Bronchial epithelial cell (primary cell): ENCODE measurements at regions not wholly inside any gene's neighbourhood (a gene's known extent, or its start where the extent isn't known, plus 50 kb on each side); places are given as distances from the start of the nearest gene placed in this dataset.

Experiments
- DNase-seq: peaks from one replicate; pipeline ENCODE4 v3.0.0-alpha.2; 2010; ENCODE audit warnings: low read depth
- FAIRE-seq: peaks from 2 replicates; lab custom pipeline; 2011; peaks lifted over from hg19 to GRCh38; lab: Jason Lieb, UNC
- H3K27me3 ChIP-seq: 2 replicates; pipeline ENCODE4 v1.5.1; 2011; ENCODE audit warnings: low read length; ENCODE audit not compliant: control insufficient read depth, insufficient read depth
- H3K36me3 ChIP-seq: 2 replicates; pipeline ENCODE4 v1.5.1; 2011; ENCODE audit warnings: low read length; ENCODE audit not compliant: control insufficient read depth, insufficient read depth
- H3K4me3 ChIP-seq: 2 replicates; pipeline ENCODE4 v1.5.1; 2011; ENCODE audit warnings: mild to moderate bottlenecking, low read depth, low read length, control low read depth
- TF ChIP-seq, protein P1 (sequence below): IDR thresholded peaks from 2 replicates; pipeline ENCODE4 v1.5.1; 2011; ENCODE audit warnings: mild to moderate bottlenecking, moderate library complexity, low read length, control low read depth, inconsistent platforms; ENCODE audit not compliant: insufficient read depth, severe bottlenecking

DNA sequence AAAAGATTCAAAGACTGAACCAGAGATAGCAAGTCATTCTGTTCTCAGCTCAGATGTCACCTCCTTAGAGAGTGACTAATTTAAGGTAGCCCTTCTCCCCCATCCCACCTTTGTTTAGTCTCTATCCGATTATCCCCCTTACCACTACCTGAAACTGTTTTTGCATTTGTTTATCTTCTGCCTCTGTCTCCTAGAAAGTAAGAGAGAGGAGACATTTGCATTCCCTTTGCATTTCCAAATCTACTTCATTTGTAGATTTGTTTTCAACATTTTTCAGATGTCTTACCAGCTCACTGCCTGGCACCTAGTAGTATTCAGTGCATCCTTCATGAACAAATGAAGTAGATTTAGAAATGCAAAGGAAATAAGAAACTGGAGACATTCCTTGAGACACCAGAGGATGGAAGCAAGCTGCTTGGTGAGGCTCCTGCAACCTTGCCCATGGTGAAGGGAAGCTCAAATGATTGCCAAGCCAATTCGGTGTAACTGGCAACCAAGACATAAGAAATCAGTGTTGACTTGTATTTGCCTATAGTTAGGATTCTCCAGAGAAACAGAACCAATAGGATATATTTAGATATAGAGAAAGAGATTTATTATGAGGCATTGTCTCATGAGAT is 385.7 kb downstream of the STK39 start:
- Histone ChIP-seq H3K4me3 (no peak overlapping the region), H3K36me3 (no peaks in the 10 kb centered on the region), H3K27me3 (no peaks in the 10 kb centered on the region)
- FAIRE-seq (no peak), DNase-seq (no peak)
- TF ChIP-seq, protein P1, sequence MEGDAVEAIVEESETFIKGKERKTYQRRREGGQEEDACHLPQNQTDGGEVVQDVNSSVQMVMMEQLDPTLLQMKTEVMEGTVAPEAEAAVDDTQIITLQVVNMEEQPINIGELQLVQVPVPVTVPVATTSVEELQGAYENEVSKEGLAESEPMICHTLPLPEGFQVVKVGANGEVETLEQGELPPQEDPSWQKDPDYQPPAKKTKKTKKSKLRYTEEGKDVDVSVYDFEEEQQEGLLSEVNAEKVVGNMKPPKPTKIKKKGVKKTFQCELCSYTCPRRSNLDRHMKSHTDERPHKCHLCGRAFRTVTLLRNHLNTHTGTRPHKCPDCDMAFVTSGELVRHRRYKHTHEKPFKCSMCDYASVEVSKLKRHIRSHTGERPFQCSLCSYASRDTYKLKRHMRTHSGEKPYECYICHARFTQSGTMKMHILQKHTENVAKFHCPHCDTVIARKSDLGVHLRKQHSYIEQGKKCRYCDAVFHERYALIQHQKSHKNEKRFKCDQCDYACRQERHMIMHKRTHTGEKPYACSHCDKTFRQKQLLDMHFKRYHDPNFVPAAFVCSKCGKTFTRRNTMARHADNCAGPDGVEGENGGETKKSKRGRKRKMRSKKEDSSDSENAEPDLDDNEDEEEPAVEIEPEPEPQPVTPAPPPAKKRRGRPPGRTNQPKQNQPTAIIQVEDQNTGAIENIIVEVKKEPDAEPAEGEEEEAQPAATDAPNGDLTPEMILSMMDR, result no peak

DNA sequence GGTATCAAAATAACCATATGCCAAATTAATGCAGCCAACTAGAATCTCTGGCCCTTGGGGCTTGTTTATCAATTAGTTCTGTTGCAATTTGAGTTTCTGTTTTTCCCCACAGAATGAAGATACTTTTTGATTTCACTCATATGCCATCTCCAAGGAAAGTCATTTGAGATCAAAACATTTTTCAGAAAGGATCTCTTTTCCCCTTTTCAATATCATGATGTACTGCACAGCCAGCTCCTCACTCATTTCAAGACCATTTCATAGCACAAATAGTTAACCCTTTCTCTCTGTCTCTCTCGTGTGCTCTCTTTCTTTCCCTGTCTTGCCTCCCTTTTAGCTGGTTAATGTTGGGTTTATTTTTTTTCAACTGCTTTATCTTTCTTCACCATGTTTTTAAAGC is 387.3 kb downstream of the STK39 start:
- no peak for DNase-seq
- Histone ChIP-seq H3K36me3 (no peaks in the 10 kb centered on the region), H3K4me3 (no peak overlapping the region), H3K27me3 (no peaks in the 10 kb centered on the region)
- TF ChIP-seq, protein P1, result no peak
- FAIRE-seq, result no peak

DNA sequence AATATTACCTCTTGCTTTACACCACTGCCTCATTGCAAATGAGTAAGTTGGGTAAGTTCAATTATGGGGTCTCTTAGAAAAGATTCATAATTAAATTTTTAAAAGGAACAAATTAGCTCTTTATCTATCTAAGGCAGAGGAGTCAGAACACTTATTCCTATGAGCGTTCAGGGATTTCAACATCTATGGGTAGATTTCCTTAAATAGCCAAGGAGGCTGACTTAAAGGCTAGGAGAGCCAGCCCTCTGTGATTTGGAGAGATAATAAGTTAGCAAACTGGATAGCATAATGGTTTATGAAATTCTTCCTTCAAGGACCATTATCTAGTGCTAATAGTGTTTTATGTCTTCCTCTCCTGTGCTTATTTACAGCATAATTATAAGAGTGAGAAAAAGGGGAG is 387.7 kb downstream of the STK39 start:
- no peak for FAIRE-seq
- Histone ChIP-seq H3K4me3 (no peak overlapping the region), H3K36me3 (no peaks in the 10 kb centered on the region), H3K27me3 (no peaks in the 10 kb centered on the region)
- DNase-seq, result no peak
- TF ChIP-seq, protein P1, result no peak

DNA sequence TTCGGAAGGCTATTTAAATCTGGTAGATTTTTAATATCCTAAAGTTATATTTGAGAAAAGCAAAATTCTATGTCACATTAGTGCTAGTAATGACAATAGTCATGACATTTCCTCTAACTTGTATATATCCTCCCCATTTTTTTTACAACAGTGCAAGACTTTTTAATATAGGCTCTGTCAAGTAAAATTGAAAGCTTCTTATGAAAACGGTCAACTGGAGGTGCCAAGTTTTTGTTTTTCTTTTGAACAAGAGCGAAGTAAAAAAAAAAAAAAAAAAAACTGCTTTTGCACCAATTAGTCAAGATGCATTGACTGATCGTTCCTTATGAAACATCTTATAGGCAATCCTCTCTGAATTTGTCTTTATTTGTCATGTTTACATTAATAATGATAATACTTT is 389.3 kb downstream of the STK39 start:
- TF ChIP-seq, protein P1, result no peak
- H3K27me3 ChIP-seq, result no peaks in the 10 kb centered on the region
- DNase-seq (no peak), FAIRE-seq (no peak)
- H3K36me3 ChIP-seq, result no peaks in the 10 kb centered on the region
- no peak overlapping the region for H3K4me3 ChIP-seq

DNA sequence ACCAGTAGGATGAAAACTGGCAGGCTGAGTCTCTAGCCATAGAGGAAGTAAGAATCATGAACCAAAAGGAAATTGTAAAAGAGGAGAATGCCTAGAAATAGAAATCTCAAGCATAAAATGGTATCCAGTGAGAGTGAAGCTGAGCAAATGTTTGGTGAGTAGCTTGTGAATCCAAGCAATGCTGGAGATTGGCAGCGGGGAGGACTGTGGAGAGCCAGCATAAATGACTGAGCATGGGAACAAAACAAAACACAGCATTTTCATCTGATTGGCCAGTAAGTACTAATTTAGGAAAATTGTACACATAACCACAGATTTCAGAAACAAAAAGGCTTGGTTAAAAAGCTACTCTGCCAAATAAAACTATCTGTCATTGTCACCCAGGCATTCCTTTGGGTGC is 390.0 kb downstream of the STK39 start:
- FAIRE-seq, result no peak
- no peak for DNase-seq
- H3K27me3 ChIP-seq, result no peaks in the 10 kb centered on the region
- no peaks in the 10 kb centered on the region for H3K36me3 ChIP-seq
- no peak overlapping the region for H3K4me3 ChIP-seq
- TF ChIP-seq, protein P1, result no peak

DNA sequence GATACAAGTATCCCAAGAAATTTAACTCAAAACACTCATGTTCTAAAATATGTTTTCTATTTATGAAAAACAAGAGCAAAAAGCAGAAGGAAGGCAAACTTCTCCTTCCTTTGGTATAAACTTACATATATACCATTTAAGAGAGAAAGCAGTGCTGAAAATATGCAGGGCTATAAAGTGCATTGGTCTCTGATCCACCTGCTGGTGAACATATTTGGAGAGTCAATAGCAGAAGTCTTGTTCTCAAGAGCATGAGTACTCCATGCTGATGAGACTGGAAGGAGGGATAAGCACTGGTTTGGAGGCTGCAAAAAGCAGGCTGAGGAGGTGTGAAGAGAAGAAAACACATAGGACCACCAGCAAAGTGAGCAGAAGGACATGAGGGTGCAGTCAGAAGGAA is 391.2 kb downstream of the STK39 start:
- Histone ChIP-seq H3K4me3 (no peak overlapping the region), H3K27me3 (no peaks in the 10 kb centered on the region), H3K36me3 (no peaks in the 10 kb centered on the region)
- TF ChIP-seq, protein P1, result no peak
- DNase-seq (no peak), FAIRE-seq (no peak)
